ENCODE measurements at regions not wholly inside any gene's neighbourhood (a gene's known extent, or its start where the extent isn't known, plus 50 kb on each side); places are given as distances from the start of the nearest gene placed in this dataset.

GRCh38 chr11:103812680-103813079 lies 223.8 kb upstream of the DDI1 start:
- TF ChIP-seq, protein P1, sequence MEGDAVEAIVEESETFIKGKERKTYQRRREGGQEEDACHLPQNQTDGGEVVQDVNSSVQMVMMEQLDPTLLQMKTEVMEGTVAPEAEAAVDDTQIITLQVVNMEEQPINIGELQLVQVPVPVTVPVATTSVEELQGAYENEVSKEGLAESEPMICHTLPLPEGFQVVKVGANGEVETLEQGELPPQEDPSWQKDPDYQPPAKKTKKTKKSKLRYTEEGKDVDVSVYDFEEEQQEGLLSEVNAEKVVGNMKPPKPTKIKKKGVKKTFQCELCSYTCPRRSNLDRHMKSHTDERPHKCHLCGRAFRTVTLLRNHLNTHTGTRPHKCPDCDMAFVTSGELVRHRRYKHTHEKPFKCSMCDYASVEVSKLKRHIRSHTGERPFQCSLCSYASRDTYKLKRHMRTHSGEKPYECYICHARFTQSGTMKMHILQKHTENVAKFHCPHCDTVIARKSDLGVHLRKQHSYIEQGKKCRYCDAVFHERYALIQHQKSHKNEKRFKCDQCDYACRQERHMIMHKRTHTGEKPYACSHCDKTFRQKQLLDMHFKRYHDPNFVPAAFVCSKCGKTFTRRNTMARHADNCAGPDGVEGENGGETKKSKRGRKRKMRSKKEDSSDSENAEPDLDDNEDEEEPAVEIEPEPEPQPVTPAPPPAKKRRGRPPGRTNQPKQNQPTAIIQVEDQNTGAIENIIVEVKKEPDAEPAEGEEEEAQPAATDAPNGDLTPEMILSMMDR (conservative IDR thresholded peaks at IDR 0.05; ENCODE audit: low read length) = peak; percentile 31; the same call in 1 of the 2 replicates
- no peak for TF ChIP-seq EZH2phosphoT487 (IDR thresholded peaks at IDR 0.05; ENCODE audit: borderline replicate concordance, low read depth, low read length)

Data from OCI-LY7 (cell line).